ENCODE measurements at regions not wholly inside any gene's neighbourhood (a gene's known extent, or its start where the extent isn't known, plus 50 kb on each side); places are given as distances from the start of the nearest gene placed in this dataset.
A peak's percentile ranks its signal among the peaks of the same experiment; 100 is the strongest.
"Not testable (repeated sequence)": the region's sequence is repeated elsewhere in the genome, so short reads cannot be mapped to it uniquely, and the experiment has no call there.

DNA sequence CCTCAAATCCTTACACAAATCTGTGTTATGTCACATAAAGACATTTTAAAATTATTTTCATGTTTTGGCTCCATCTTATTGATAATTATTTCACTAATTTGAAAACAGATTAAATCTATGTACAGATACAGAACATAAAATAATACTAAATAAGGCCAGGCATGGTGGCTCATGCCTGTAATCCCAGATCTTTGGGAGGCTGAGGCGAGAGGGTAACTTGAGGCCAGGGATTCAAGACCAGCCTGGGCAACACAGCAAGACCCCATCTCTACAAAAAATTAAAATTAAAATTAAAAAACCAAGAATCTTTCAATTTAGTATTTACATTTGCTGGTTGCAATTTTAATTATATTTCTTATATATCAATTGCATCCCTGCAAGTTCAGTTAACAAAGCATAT lies 246.4 kb upstream of the MKLN1 start:
- no peak for DNase-seq (ENCODE audit: low read depth)

DNA sequence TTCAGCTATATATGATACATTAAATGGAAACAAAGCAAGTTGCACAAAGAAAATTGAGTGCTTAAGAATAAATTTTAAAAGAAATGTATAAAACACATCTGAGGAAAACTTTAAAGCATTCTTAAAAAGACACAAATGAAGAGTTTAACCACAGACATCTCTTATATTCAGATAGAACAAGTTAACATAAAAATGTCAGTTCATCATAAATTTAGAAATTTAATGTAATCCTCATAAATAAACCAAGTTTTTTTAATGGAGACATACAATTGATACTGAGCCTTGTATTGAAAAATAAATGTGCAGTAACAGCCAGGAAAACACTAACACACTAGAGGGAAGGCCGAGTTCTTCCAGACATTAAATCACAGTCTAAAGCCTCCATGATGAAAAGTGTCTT lies 243.9 kb upstream of the MKLN1 start:
- no peak for DNase-seq (ENCODE audit: low read depth)

DNA sequence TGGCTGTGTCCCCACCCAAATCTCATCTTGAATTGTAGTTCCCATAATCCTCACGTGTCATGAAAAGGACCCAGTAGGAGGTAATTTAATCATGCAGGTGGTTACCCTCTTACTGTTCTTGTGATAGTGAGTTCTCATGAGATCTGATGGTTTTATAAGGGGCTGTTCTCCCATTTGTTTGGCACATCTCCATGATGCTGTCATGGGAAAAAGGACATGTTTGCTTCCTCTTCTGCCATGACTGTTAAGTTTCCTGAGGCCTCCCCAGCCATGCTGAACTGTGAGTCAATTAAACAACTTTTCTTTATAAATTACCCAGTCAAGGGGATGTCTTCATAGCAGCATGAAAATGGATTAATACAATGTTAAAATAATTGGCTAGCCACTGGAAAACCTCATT lies 243.3 kb upstream of the MKLN1 start:
- DNase-seq (ENCODE audit: low read depth): not testable (repeated sequence)

DNA sequence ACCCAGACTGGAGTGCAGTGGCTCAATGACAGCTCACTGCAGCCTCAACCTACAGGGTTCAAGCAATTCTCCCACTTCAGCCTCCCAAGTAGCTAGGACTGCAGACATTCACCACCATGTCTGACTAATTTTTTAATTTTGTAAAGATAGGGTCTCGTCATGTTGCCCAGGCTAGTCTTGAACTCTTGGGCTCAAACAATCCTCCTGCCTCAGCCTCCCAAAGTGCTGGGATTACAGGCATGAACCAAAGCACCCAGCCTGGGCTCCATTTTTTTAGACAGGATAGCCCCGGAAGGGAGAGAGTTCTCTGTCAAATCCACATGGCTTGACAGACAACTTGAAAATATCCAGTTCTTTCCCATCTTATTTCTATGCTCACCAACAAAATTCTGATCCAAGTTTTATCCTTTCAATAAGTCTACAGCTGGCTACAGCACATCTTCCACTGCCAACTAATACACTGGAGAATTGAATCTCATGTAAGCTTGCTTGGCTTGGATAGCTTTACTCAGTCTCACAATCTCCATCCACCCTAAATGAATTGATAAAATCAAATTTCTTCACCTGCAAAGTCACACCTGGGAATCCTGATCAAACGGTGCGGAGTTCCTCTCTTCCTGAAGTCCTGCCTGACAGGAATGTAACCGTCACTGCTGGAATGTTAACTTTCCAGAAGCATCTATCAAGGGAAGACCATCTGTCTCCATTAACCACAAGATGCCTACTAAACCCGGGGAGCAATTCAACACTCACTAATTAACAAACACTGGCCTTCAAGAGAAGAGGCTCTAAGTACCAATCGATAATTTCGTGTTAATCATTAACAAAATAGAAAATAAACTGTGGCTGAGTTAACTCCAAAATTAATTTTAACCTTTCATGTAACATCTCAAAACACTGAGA lies 239.7 kb upstream of the MKLN1 start:
- no peak for DNase-seq (ENCODE audit: low read depth)

DNA sequence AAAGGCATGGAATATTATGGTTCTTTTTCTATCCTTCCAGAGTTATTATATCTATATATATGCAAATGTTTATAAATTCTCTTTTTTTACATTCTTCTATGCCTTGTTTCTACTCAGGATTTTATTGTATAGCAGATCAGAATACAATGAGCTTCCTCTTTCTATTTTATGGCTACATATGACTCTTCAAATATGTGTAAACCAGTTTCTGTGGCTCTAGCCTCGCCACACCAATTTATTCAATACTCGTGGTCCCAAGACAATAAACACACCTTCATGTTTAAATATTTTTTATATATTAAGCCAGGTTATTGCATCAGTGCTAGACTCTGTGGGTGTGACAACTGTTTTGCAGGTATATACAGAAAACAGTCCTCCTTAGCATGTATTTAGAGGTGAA lies 237.5 kb upstream of the MKLN1 start:
- DNase-seq (ENCODE audit: low read depth): no peak

DNA sequence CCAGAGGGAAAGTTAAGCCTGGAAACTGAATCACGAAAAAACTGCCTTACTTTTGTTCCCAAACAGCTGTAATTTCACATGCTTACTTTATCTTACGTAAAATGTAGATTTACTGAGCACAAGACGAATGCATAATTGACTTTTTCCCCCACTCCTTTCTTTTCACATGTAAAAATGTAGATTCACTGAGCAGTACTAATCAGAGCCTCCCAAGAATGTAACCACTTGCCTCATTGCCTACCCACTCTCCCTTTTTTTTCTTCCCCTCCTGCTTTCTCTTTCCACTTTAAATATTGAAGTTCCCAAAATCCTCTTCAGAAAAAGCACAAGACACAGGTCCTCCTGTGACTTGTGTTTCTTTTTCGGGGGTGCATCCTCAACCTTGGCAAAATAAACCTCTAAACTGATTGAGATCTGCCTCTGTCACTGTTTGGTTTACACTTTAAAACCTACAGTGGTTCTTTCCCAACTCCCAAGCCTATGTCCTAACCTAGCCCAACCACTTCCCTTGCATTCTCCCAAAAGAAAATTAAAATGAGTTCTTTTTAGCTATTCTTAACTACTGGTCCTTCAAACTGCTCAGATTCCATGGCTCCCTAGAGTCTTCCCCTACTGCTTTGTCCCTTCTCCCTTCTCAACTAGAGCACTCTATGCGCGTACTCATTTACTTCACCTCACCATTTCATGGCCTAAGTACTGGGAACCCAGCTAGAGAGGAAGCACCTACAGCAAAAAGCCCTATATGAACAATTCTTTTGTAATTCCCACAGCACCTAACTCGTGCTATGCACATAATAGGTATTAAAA lies 236.6 kb upstream of the MKLN1 start:
- no peak for DNase-seq (ENCODE audit: low read depth)

DNA sequence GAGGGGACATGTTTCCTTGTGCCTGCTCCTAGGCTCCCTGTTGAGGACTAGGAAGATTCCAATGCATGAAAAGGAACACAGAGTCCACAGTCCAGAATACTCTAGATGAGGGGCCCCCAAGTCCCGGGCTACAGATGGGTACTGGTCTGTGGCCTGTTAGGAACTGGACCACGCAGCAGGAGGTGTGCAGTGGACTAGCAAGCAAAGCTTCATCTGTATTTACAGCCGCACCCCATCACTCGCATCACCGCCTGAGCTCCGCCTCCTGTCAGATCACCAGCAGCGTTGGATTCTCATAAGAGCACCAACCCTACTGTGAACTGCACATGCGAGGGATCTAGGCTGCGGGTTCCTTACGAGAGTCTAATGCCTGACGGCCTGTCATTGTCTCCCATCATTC lies 233.0 kb upstream of the MKLN1 start:
- no peak for DNase-seq (ENCODE audit: low read depth)

DNA sequence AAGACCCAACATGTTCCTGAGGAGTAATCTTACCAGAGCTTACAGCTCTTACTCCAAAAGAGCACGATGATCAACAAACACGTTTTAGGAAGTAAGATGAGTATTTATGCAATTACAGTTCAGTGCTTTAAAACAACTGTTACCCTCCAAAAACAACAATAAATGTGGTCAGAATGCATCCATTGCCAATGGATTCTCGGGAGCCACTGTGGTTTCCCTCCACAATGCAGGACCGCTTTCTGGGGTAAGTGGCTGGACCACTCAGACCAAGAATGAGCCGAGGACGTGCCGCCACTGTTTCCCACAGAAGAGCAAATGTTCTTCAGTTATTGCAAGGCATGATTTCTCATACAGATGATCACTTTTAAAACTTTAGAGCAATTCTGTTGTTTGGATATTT lies 232.3 kb upstream of the MKLN1 start:
- DNase-seq (ENCODE audit: low read depth): no peak

DNA sequence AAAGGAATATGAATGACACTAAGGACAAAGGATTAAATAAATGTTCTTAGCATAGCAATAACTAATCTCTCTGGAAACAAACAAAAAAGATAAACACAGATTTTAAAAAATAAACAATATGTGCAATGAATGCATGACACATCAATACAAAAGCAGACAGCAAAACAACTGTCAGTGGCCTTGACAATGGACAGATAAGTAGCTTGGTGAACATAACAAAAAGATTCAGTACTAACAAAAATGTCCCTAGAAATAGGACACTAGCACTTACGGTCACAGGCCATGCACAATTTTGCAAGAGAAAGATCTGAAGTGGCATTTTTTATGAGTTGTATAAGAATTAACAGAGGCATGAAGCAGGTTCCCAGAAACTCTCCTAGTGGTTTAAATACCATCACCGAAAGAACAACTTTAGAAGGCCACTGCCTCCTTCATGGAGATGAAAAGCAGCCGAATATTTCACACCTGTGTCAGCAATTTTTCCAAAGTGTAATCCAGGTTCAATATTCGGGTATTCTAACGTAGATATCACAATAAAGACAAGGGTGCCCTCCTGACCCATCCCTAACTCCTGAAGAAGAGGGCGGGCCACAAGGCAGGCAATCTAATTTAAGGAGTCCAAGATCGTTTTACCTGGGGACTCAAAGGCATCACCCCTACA lies 231.3 kb upstream of the MKLN1 start:
- DNase-seq (ENCODE audit: low read depth): no peak

DNA sequence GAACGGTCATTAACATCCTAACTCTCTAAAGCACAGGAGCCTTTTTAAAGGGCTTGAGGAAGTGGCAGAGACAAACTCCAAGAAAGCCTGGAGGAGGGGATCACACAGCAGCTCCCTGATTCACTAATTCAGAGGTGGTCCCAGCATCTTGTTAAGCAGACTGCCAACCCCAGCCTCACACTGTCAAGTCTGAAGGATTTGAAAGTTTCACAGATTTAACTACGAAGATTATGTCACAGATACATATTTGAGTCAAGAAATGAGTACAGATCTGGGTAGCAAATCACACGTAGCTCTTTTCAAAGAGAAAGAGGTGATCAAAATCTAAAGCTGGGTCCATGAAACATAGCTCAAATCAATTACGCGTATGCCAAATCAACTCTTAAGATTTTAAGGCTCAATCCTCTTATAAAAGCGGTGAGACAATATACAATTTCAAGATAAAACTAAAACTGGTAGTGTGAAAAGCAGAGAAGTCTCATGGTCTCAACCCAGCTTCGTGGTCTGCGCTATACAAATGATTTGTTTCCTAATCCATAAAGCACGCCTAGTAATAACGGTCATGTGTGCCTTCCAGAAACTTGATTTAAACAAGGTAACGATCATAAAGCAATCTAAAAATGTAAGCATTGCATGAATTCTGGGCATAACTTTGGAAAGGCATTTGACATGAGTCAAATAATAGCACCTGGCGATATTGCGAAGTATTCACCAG lies 229.9 kb upstream of the MKLN1 start:
- no peak for DNase-seq (ENCODE audit: low read depth)

DNA sequence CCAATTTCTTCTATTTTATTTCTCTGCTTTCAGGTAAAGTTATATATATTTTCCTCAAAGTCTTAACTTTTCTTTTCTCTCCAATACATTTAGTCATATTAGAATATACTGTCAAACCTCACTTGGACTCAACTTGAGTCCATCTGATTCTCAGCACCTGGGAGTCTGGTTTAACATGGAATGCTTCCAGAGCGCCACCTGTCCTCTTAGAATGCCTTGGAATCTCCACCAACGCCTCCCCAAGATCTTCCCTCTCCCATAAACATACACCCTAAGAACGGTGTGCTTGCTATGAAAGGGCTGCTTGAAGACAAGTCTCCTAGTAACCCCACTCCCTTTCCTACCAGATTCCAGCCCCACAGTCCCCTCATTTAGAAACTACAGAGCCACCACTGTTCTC lies 229.1 kb upstream of the MKLN1 start:
- DNase-seq (ENCODE audit: low read depth): no peak

DNA sequence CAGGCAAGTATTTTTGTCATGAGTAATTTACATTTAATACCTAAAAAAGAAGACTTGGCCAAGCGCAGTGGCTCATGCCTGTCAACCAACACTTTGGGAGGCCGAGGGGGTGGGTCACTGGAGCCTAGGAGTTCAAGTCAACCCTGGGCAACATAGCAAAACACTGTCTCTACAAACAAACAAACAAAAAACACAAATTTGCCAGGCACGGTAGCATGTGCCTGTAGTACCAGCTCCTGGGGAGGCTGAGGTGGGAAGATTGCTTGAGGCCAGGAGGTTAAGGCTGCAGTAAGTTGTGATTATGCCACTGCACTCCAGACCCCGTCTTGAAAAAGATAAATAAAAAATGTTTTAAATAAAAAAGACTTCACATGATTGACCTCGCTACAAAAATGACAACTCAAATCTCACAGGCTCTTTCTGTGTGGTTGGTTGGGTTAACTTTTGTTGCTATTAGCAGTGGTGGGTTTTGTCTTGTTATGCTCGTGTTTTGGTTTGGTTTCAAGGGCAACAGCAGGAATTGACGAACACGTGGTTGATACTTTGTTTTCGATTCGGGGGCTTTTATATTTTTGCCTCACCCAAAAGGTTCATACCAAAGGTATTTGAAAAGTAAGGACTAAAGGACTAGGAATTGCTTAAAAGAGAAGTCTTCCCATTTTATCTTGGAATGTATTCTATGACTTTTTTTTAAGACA lies 227.2 kb upstream of the MKLN1 start:
- no peak for DNase-seq (ENCODE audit: low read depth)

DNA sequence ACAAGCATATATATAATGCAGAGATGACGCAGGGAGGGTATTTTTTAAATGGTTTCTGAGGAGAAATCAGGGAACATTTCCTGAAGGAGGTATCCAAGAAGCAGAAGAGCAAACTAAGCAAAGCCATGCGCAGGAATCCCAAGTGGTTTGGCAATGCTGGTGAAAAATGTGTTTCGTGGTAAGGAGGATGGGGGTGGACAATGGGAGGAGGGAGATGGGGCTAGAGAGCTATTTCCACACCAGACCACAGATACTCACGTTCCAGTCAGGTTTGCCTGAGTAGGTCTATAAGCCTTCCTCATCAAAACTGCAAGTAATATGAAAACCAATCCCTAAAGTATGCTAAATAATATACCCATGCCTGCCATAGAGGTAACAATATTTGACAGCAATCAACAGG lies 223.7 kb upstream of the MKLN1 start:
- DNase-seq (ENCODE audit: low read depth): no peak

DNA sequence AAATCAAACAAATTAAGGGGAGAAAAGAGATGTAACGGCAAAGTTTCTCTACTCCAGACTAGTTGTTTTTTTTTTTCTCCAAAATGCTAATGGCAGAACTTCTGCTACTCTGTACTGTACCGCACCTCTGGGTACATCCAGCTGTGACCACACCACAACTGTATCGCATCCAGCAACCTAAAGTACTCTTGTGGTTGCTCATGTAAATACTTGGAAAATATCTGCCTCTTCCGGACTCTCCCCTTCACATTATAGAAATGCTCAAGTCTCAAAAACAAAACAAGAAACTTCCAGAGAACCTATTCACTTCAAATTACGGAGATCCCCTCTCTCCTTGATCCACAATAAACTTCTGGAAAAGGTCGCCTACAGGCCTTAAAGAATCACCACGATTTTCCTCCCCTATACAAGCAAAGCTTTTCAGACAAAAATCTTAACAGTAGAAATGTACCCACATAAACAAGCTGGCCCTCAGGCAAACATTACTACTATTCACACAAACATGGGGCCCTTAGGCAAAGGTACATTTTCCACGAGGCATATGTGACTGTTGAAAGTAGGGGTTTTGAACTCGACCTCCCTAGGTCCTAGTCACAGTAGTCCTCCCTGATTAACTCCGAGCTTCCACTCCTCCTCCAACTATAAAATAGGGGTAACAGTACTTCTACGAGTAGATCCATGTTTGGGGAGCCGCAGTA lies 222.9 kb upstream of the MKLN1 start:
- DNase-seq (ENCODE audit: low read depth): no peak

DNA sequence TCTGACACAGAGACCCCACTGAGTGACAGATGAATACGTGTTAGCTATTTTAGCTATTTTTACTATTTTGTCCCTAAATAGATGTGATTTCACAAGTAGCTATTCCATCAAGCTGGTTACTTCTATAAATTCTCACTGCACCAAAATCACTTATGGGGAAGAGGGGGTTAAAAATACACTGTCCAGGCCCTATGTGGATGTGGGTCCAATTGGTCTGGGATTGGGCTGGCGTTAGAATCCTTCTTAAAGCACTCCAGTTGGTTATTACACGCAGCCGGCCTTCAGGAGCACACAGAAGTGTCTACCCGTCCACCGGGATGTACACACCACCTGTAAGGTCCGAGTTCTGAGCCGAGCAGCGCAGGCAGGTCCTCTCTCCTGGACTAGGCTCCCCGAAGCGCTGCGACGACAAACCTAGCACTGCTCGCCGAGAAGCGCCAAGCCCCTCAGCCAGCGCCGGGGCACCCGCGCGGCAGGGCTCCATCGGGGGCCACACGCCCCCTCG lies 222.3 kb upstream of the MKLN1 start:
- no peak for DNase-seq (ENCODE audit: low read depth)

DNA sequence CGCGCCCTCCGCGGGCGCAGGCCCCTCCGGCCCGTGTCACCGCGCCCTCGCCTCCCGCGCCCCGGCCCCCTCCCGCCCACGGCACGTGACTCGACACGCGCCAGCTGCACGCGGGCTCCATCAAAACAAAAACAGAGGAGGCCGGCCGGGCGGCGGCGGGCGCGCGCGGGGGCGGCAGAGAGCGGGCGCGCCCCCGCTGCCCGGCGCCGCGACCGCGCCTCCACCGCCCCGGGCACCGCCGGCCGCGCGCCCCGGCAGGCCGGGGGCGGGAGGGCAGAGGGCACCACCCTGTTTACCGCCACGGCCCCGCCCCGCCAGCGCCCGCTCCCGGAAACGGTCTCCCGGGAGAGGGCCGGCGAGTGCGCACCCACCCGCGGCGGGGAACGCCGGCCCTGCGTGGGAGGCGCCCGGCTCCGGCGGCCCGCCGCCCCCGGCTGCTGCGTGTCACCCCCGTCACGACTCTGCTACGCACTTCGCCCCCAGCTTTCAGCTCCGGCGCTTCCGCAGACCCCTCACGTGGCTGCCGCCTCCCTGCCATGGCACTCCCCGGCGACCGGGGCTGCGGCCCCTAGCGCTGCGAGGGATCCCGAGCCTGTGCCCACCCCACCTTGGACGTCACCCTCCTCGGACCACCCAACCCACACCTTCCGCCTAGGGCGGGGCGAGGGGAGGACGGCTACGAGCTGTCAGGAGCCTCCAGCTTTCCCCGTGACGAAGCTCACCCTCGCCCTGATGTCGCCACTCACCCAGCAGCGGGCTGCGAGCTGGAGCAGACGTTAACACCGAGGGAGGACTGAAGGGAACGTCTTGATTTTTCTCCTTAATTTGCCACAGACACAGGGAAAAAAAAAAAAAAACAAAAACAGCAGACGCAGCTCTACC lies 221.6 kb upstream of the MKLN1 start:
- DNase-seq (ENCODE audit: low read depth): no peak

DNA sequence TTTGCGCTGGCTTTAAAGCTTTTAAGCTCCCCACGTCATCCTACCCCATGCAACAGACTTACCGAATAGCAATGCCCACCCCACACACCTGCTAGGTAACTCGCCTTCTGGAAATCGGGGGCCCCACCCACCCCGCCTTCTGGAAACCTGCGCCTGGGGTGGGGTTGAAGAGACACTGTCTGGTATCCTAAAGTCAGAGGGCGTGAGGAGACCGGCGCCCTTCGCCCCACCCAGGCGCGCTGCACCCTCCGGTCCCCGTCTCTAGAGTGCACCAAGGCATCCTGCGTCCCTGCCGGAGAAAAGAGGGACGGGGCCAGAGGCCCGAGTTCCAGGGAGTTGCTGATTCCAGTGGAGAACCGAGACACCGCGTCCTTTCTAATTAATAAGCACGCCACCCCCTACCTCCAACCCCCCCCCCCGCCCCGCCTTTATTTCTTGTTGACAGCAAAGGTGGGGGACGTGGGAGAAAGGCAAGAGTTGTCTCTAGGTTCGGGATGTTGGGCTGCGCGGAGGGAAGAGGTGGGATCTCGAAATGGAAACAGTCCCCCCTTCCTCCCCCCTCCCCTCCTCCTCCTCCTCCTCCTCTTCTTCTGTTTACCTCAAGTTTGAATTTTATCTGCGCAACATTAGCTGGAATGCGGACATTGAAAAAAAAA lies 220.9 kb upstream of the MKLN1 start:
- no peak for DNase-seq (ENCODE audit: low read depth)

DNA sequence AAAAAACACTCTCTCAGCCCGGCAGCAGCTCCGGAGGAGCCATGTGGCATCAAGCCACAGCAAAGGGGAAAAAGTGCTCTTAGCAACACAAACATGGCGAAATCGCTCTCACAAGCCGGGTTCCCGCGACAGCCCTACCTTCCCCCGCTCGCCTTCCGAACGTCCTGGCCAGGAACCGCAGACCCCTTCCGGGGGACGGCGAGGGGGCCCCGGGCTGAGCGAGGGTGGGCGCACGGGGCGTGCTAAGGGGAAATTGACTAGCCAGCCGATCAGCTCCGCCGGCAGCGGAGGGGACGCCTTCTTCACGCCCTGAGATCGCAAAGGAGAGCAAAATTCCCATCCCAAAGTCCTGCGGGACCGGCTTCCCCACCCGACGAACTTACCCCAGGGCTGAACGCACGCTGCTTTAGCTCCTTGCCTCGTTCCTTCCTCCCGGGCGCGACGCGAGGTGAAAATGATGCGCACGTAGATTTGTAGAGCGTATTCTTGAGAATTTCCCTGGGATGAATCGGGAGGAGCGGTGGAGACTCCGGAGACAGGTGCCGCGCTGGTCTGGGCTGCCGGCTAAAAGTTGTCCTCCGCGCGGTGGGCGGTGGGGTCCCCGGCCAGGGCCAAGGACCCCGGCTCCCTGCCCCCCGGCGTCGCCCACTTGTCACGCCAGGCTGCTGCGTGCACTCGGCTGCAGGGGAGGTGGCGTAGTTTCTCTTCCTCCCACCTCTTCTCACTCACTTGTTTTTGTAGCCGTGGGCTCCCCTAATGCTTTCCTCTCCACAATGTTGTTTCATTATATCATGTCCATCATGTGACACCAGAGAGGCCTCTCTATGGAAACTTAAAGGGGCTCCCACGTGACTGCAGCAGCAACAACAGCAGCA lies 220.1 kb upstream of the MKLN1 start:
- peak; percentile 67 for DNase-seq (ENCODE audit: low read depth)
